ENCODE measurements at regions not wholly inside any gene's neighbourhood (a gene's known extent, or its start where the extent isn't known, plus 50 kb on each side); places are given as distances from the start of the nearest gene placed in this dataset.
A peak's percentile ranks its signal among the peaks of the same experiment; 100 is the strongest.

GRCh38 chr4:104286867-104287266 is 207.8 kb downstream of the CXXC4 start (continued):
- TF ChIP-seq POLR2AphosphoS5 (IDR thresholded peaks at IDR 0.05; ENCODE audit: control insufficient read depth, insufficient read depth, low read depth, low read length) (no peak), GATAD2A (IDR thresholded peaks at IDR 0.05) (no peak), MAFG (tag; conservative IDR thresholded peaks at IDR 0.05) (peak; percentile 52; the same call in 1 of the 2 replicates), HLTF (IDR thresholded peaks at IDR 0.05) (no peak), NR3C1 (CRISPR knock-in tag; IDR thresholded peaks at IDR 0.05) (no peak)

DNA sequence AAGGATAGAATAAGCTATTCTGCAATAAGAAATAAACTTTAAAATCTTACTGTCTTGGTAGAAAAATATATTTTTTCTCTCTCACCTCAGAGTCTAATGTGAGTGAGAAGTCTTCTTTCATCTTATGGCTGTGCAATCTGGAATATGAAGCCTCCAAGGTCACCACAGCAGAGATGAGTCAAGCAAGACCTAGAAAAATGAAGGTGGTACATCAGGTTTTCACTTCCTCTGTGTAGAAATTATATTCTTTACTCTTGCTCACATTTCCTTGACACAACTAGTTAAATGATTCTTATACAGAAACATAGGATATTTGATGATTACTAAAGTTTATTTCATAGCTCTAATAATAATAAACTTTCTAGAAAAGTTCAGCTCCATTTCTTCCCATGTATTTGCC is 211.4 kb downstream of the CXXC4 start:
- H3K9ac ChIP-seq (ENCODE audit: insufficient read depth in 1 of 2, low read depth in 2 of 2, low read length in 2 of 2) = no peak overlapping the region
- intact Hi-C loops (cut with micrococcal nuclease) (no loop called here), in situ Hi-C loops (cut with MboI) (no loop called here)
- no peaks in the 10 kb centered on the region for H3K4me1 ChIP-seq (replicated peaks in 1 of 2; ENCODE audit: control insufficient read depth in 2 of 2, insufficient read depth in 2 of 2, low read length in 2 of 2)
- POLR2A ChIA-PET = no interaction called here
- H3K9me1 ChIP-seq (ENCODE audit: control insufficient read depth, insufficient read depth, low read length) = no peaks in the 10 kb centered on the region
- BruUV-seq (replicated peaks) = no TSS peak
- H3K4me3 ChIP-seq = no peak overlapping the region
- no peak overlapping the region for H2AFZ ChIP-seq (ENCODE audit: low read depth, low read length)
- H4K20me1 ChIP-seq (replicated peaks; ENCODE audit: control insufficient read depth, insufficient read depth, low read length) = no peaks in the 10 kb centered on the region
- ATAC-seq (no peak), DNase-seq (ENCODE audit: extremely low read depth in 1 of 4, low spot score in 3 of 4) (no peak), FAIRE-seq (no peak)
- H3K27ac ChIP-seq (ENCODE audit: extremely low read depth, low read depth, low read length) = no peak overlapping the region
- no peak overlapping the region for H3K4me2 ChIP-seq (ENCODE audit: insufficient read depth, low read length)
- H3K79me2 ChIP-seq (ENCODE audit: control insufficient read depth, insufficient read depth, low read length) = no peaks in the 10 kb centered on the region
- CTCF ChIA-PET (ENCODE audit: low intra/inter-chr PET ratio) = no interaction called here
- peaks cover 2% of the 10 kb centered on the region; the same call in 1 of the 2 replicates for H3K9me3 ChIP-seq (replicated peaks; ENCODE audit: control insufficient read depth, insufficient read depth, low read depth, low read length)
- H3K27me3 ChIP-seq (ENCODE audit: control insufficient read depth in 2 of 2, insufficient read depth in 2 of 2, low read length in 2 of 2) = no peaks in the 10 kb centered on the region
- TF ChIP-seq ELF2 (CRISPR knock-in tag; IDR thresholded peaks at IDR 0.05) = no peak
- TF ChIP-seq ZBTB17 (CRISPR knock-in tag; IDR thresholded peaks at IDR 0.05) = no peak
- no peak for TF ChIP-seq YY1 (IDR thresholded peaks at IDR 0.05; ENCODE audit: borderline replicate concordance in 1 of 3, control insufficient read depth in 1 of 3, extremely low read depth in 1 of 3, insufficient read depth in 3 of 3, insufficient read length in 1 of 3, insufficient replicate concordance in 2 of 3, low read depth in 1 of 3, low read length in 2 of 3)
- no peak for TF ChIP-seq MYNN (IDR thresholded peaks at IDR 0.05)
- no peak for TF ChIP-seq MYNN (CRISPR knock-in tag; IDR thresholded peaks at IDR 0.05)
- no peak for TF ChIP-seq HMGN3 (IDR thresholded peaks at IDR 0.05; ENCODE audit: borderline replicate concordance, extremely low read depth, insufficient read length, low read depth, low read length)
- no peak for TF ChIP-seq USF1 (CRISPR knock-in tag; IDR thresholded peaks at IDR 0.05)
- no peak for TF ChIP-seq PRPF4 (IDR thresholded peaks at IDR 0.05; ENCODE audit: insufficient read depth, low read depth, low read length, poor library complexity, severe bottlenecking)
- TF ChIP-seq MED1 (CRISPR knock-in tag; IDR thresholded peaks at IDR 0.05; ENCODE audit: borderline replicate concordance) = no peak
- TF ChIP-seq HDAC3 (IDR thresholded peaks at IDR 0.05; ENCODE audit: borderline replicate concordance, partially characterized antibody) = no peak
- TF ChIP-seq ZNF699 (CRISPR knock-in tag; IDR thresholded peaks at IDR 0.05; ENCODE audit: insufficient replicate concordance) = no peak
- no peak for TF ChIP-seq LARP7 (IDR thresholded peaks at IDR 0.05)
- no peak for TF ChIP-seq MIER1 (IDR thresholded peaks at IDR 0.05; ENCODE audit: low read depth)
- TF ChIP-seq, protein P1, sequence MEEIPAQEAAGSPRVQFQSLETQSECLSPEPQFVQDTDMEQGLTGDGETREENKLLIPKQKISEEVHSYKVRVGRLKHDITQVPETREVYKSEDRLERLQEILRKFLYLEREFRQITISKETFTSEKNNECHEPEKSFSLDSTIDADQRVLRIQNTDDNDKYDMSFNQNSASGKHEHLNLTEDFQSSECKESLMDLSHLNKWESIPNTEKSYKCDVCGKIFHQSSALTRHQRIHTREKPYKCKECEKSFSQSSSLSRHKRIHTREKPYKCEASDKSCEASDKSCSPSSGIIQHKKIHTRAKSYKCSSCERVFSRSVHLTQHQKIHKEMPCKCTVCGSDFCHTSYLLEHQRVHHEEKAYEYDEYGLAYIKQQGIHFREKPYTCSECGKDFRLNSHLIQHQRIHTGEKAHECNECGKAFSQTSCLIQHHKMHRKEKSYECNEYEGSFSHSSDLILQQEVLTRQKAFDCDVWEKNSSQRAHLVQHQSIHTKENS (CRISPR knock-in tag; IDR thresholded peaks at IDR 0.05) = no peak
- TF ChIP-seq MTA2 (IDR thresholded peaks at IDR 0.05; ENCODE audit: low read depth) = no peak
- H3K36me3 ChIP-seq (ENCODE audit: control insufficient read depth, insufficient read depth, low read length) = no peaks in the 10 kb centered on the region
